ENCODE measurements at regions not wholly inside any gene's neighbourhood (a gene's known extent, or its start where the extent isn't known, plus 50 kb on each side); places are given as distances from the start of the nearest gene placed in this dataset.

- intact Hi-C loops (cut with micrococcal nuclease; ENCODE audit: unreplicated experiment) = loop anchor here (5.0 kb wide), 1 partner anchor 442 kb away; no protein-coding TSS in a partner anchor
- no peak overlapping the region for H3K4me2 ChIP-seq
- CTCF ChIA-PET = no interaction called here
Measured at GRCh38 chr6:160929831-160930230, 61.7 kb upstream of the MAP3K4 start.

DNA sequence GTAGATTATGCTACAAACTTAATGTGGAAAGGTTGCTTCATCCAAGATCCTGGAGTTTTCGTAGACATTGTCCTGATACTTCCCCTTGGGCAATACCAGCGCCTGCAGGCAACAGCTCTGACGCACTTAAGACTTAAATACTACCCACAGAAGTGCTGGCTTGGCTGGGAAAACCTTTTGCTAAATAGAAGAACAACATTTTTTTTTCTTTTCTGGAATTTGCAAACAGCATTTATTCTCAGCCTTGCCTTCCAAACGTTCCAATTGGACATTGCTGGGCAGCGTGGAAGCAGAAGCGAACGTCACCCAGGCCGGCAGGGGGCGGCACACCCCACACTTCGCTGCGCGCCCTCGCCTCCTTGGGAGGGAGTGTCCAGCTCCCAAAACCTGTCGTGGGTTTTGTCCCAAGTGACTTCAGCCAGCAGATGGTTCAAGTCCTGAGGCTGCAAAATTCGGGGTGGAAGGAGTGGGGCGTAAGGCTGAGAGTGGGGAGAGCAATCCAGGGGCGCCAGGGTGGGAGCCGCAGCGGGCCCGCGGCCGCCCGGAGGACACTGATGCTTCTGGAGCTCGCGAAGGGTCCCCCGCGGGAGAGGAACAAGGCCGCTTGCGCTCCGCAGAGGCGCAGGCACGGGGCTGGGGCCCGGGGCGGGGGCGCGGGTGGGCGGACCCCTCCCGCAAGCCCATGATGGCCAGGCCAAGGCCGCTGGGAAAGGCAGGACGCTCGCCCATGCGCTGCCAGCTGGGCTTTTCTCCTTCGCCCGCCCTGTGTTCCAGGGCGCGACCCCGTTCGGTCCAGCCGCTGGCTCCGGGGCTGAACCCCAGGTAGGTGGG, 60.8 kb upstream of the MAP3K4 start:
- H2AFZ ChIP-seq = no peak overlapping the region
- H3K36me3 ChIP-seq (ENCODE audit: low read depth) = no peaks in the 10 kb centered on the region
- TF ChIP-seq EZH2 (IDR thresholded peaks at IDR 0.05; ENCODE audit: low read depth) (no peak), CTCF (conservative IDR thresholded peaks at IDR 0.05) (peak; percentile 66)
- intact Hi-C loops (cut with micrococcal nuclease; ENCODE audit: unreplicated experiment) = loop anchor here (5.0 kb wide), 1 partner anchor 442 kb away; no protein-coding TSS in a partner anchor
- H3K27ac ChIP-seq = no peak overlapping the region
- no TSS peak for BruUV-seq (replicated peaks)
- H3F3A ChIP-seq (ENCODE audit: insufficient read depth, low read depth) = no peaks in the 10 kb centered on the region
- H4K20me1 ChIP-seq (ENCODE audit: insufficient read depth) = no peaks in the 10 kb centered on the region
- POLR2A ChIA-PET (ENCODE audit: unreplicated experiment) = no interaction called here
- CTCF ChIA-PET = no interaction called here
- no peak overlapping the region for H3K4me3 ChIP-seq
- H3K4me2 ChIP-seq = no peak overlapping the region
- no peaks in the 10 kb centered on the region for H3K4me1 ChIP-seq (replicated peaks; ENCODE audit: insufficient read depth)
- peak in 1 of 2 experiments; percentile 11 for DNase-seq
- H3K79me2 ChIP-seq (ENCODE audit: low read depth) = no peaks in the 10 kb centered on the region
- no peaks in the 10 kb centered on the region for H3K9me3 ChIP-seq (ENCODE audit: insufficient read depth, low read depth)
- H3K9me2 ChIP-seq (ENCODE audit: insufficient read depth) = no peaks in the 10 kb centered on the region
- peaks cover 10% of the 10 kb centered on the region; the same call in 1 of the 2 replicates for H3K27me3 ChIP-seq (ENCODE audit: insufficient read depth, low read depth)

More at GRCh38 chr6:160929831-160930230, 61.7 kb upstream of the MAP3K4 start:
- no peak for TF ChIP-seq EZH2 (IDR thresholded peaks at IDR 0.05; ENCODE audit: low read depth)
- no peak for TF ChIP-seq CTCF (conservative IDR thresholded peaks at IDR 0.05)
- no peaks in the 10 kb centered on the region for H4K20me1 ChIP-seq (ENCODE audit: insufficient read depth)
- no peaks in the 10 kb centered on the region for H3K9me2 ChIP-seq (ENCODE audit: insufficient read depth)
- H3K36me3 ChIP-seq (ENCODE audit: low read depth) = no peaks in the 10 kb centered on the region
- POLR2A ChIA-PET (ENCODE audit: unreplicated experiment) = no interaction called here
- BruUV-seq (replicated peaks) = no TSS peak
- peaks cover 13% of the 10 kb centered on the region; the same call in 1 of the 2 replicates for H3K27me3 ChIP-seq (ENCODE audit: insufficient read depth, low read depth)
- no peak overlapping the region for H3K4me3 ChIP-seq
- no peaks in the 10 kb centered on the region for H3K79me2 ChIP-seq (ENCODE audit: low read depth)
- H3K27ac ChIP-seq = no peak overlapping the region
- no peaks in the 10 kb centered on the region for H3F3A ChIP-seq (ENCODE audit: insufficient read depth, low read depth)
- no peak for DNase-seq
- H3K4me1 ChIP-seq (replicated peaks; ENCODE audit: insufficient read depth) = no peaks in the 10 kb centered on the region
- H3K9me3 ChIP-seq (ENCODE audit: insufficient read depth, low read depth) = no peaks in the 10 kb centered on the region
- no peak overlapping the region for H2AFZ ChIP-seq

DNA sequence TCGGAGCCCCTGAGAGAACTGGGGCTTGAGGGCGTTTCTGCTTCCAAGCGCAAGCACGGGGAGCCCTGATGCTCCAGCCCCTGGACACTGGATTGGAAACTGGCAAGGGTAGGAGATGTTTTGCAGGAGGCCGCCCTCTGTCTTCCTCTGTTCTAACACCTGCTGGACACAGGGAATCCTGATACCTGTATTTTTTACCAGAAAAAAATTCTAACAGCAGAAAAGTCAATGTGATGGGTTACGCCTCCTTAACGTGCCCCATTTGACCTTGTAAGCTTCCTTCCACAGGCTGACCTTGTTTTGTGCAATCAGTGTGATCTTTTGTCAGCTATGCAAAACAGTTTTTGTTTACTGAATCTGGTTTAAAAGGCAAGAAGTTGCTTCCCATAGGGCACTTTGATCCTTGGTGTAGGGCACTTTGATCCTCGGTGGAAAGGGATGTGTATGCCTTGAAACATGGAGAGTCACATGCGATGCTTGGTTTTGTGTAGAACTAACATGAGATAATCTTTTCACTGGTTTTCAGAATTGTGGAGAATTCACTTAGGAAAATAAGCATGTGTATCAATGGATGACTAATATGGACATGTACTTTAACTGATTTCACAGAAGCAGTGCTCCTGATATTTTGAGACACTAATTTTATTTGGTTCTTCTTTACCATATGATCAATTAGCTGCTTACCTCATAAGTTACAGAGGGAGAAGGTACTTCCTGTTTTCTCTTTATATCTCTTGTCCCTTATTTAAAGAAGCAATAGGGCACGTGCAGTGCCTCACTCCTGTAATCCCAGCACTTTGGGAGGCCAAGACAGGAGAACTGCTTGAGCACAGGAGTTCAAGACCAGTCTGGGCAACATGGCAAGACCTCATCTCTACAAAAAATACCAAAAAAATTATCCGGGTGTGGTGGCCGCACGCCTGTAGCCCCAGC, 59.9 kb upstream of the MAP3K4 start:
- H2AFZ ChIP-seq = no peak overlapping the region
- intact Hi-C loops (cut with micrococcal nuclease; ENCODE audit: unreplicated experiment) = loop anchor here (5.0 kb wide), 1 partner anchor 441 kb away; no protein-coding TSS in a partner anchor
- H3K4me2 ChIP-seq = no peak overlapping the region
- no peaks in the 10 kb centered on the region for H3F3A ChIP-seq (ENCODE audit: insufficient read depth, low read depth)
- ChIA-PET POLR2A (ENCODE audit: unreplicated experiment) (no interaction called here), CTCF (no interaction called here)
- no peaks in the 10 kb centered on the region for H3K79me2 ChIP-seq (ENCODE audit: low read depth)
- H3K4me3 ChIP-seq = no peak overlapping the region
- H3K27me3 ChIP-seq (ENCODE audit: insufficient read depth, low read depth) = peaks cover 10% of the 10 kb centered on the region; the same call in 1 of the 2 replicates
- no peaks in the 10 kb centered on the region for H3K4me1 ChIP-seq (replicated peaks; ENCODE audit: insufficient read depth)
- H3K9me3 ChIP-seq (ENCODE audit: insufficient read depth, low read depth) = no peaks in the 10 kb centered on the region
- no peaks in the 10 kb centered on the region for H3K9me2 ChIP-seq (ENCODE audit: insufficient read depth)
- H3K36me3 ChIP-seq (ENCODE audit: low read depth) = no peaks in the 10 kb centered on the region
- TF ChIP-seq EZH2 (IDR thresholded peaks at IDR 0.05; ENCODE audit: low read depth) (no peak), CTCF (conservative IDR thresholded peaks at IDR 0.05) (no peak)
- no peak for DNase-seq
- no TSS peak for BruUV-seq (replicated peaks)
- H4K20me1 ChIP-seq (ENCODE audit: insufficient read depth) = no peaks in the 10 kb centered on the region
- H3K27ac ChIP-seq = no peak overlapping the region

All from PC-9 (cell line).